ENCODE measurements at regions not wholly inside any gene's neighbourhood (a gene's known extent, or its start where the extent isn't known, plus 50 kb on each side); places are given as distances from the start of the nearest gene placed in this dataset.

GRCh38 chr2:221210686-221211085 is 361.4 kb downstream of the EPHA4 start:
- H3K4me3 ChIP-seq (ENCODE audit: low read depth, low read length) = no peak overlapping the region
- TF ChIP-seq CTCF (IDR thresholded peaks at IDR 0.05; ENCODE audit: borderline replicate concordance, insufficient read depth, low read depth, low read length) = no peak

DNA sequence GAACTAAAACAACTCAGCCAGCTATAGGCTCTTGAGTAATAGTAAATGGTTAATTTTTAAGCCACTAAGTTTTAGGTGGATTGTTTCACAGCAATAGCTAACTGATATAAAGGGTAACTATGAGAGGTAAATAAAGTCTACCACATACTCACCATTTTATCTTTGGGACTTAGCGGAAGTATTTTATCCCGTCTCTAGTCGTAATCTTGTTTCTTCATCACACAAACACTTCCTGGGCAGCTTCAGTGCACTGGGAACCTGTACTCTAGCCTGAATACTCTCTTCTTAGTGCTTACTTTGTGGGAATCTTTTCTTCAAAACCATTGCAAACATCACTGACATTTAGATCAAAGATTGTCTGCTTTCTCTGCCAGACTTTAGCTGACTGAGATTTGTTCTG is 360.5 kb downstream of the EPHA4 start:
- H3K4me3 ChIP-seq (ENCODE audit: low read depth, low read length) = no peak overlapping the region
- no peak for TF ChIP-seq CTCF (IDR thresholded peaks at IDR 0.05; ENCODE audit: borderline replicate concordance, insufficient read depth, low read depth, low read length)

GRCh38 chr2:221212105-221212504 is 360.0 kb downstream of the EPHA4 start:
- no peak overlapping the region for H3K4me3 ChIP-seq (ENCODE audit: low read depth, low read length)
- TF ChIP-seq CTCF (IDR thresholded peaks at IDR 0.05; ENCODE audit: borderline replicate concordance, insufficient read depth, low read depth, low read length) = no peak

DNA sequence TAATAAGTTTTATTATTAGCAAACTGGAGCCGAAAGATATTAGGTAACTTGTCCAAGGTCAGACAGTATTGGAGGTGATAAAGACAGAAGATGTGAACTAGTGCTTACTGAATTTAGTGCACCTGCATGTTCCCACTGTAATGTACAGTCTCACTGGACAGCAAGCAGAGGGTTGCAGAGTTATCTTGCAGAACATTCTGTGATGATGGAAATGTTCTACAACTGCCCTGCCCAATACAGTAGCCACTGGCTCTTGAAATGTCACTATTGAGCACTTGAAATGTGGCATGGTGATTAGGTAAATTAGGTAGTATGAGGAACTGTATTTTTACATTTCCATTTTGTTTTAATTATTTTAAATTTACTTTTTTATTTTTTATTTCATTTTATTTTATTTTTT is 356.6 kb downstream of the EPHA4 start:
- H3K4me3 ChIP-seq (ENCODE audit: low read depth, low read length) = no peak overlapping the region

DNA sequence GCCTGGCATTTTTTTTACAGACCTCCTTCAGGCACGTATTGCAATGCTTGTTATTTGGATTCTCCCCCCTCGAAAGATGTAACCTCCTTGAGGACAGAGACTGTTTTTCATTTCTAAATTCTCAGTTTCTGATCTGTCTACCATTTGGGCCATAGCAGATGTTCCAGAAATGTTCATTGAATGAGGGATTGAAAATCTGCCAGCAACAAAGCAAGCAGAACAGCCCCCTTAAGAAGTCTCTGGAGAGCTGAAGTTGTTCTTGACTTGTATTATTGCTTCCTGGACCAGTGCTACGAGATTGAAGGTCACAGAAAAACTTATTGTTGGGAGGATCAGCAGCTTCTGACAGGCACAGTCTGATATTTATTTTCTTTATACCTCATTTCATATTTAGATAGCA is 355.5 kb downstream of the EPHA4 start:
- H3K4me3 ChIP-seq (ENCODE audit: low read depth, low read length) = no peak overlapping the region
- no peak for TF ChIP-seq CTCF (IDR thresholded peaks at IDR 0.05; ENCODE audit: borderline replicate concordance, insufficient read depth, low read depth, low read length)

More for the DNA sequence above, 356.6 kb downstream of the EPHA4 start:
- no peak for TF ChIP-seq CTCF (IDR thresholded peaks at IDR 0.05; ENCODE audit: borderline replicate concordance, insufficient read depth, low read depth, low read length)

DNA sequence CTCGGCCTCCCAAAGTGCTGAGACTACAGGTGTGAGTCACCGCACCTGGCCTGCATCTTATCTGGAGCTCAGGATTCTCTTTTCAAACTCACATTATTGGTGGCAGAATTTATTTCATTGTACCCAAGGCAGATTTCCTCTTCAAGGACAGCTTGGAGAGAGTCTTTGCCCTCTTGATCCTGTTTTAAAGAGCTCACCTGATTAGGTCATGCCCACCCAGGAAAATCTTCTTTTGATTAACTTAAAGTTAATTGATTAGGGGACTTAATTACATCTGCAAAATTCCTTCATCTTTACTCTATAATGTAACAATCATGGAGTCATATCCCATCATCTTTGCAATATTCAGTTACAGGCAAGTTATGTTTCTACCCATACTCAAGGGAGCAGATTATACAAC is 346.4 kb downstream of the EPHA4 start:
- no peak overlapping the region for H3K4me3 ChIP-seq (ENCODE audit: low read depth, low read length)
- TF ChIP-seq CTCF (IDR thresholded peaks at IDR 0.05; ENCODE audit: borderline replicate concordance, insufficient read depth, low read depth, low read length) = no peak

DNA sequence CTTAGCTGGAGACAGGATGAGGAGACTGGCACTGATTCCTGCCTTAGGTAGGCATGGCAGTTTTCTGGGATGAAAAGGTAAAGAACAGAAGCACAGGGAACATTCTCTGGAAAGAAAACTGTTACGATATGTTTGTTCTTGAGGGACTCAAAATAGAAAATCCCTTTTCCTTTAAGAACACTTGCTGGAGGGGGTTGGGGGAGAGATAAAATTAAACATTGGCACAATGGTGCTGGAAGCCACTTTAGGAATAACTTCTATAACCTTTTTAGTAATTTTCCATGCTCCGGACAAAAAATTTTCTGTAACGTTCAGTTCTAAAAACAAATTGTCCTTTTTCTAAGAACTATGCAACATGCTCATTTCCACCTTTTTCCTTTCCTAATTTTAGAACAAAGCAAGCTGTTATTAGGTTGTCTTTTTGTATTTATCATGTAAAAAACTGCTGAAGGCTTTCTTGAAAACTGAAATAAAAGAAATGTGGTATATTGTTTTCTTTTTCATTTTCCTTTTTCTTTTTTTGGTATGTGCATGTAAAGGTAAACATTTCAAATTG is 343.8 kb downstream of the EPHA4 start:
- H3K4me3 ChIP-seq (ENCODE audit: low read depth, low read length) = no peak overlapping the region
- TF ChIP-seq CTCF (IDR thresholded peaks at IDR 0.05; ENCODE audit: borderline replicate concordance, insufficient read depth, low read depth, low read length) = no peak

Data from GM12875 (cell line).